Activated naive CD4-positive, alpha-beta T cell treated with anti-CD3 and anti-CD28 coated beads, Interleukin-2, amount 10 ng/mL, durations not matched to agents 7 days and 5 days (primary cell): ENCODE measurements at regions not wholly inside any gene's neighbourhood (a gene's known extent, or its start where the extent isn't known, plus 50 kb on each side); places are given as distances from the start of the nearest gene placed in this dataset.

Source experiments
- CTCF ChIA-PET: fragments of 350-600 bp; sonication (Branson Sonifier 250); formaldehyde crosslinking; loops from one replicate; lab custom pipeline; 2021; ENCODE audit warnings: antibody characterized with exemption; lab: Charles Lee
- DNase-seq: peaks from one replicate; pipeline ENCODE4 v3.0.0-alpha.2; 2020
- H3K27ac Mint-ChIP-seq: one replicate; pipeline ENCODE4 v1.8.0; 2021; ENCODE audit warnings: mild to moderate bottlenecking, moderate library complexity, mixed read lengths
- H3K27me3 Mint-ChIP-seq: one replicate; pipeline ENCODE4 v1.8.0; 2021; ENCODE audit warnings: mild to moderate bottlenecking, mixed read lengths
- H3K36me3 Mint-ChIP-seq: one replicate; pipeline ENCODE4 v1.8.0; 2021; ENCODE audit warnings: mixed read lengths
- H3K4me1 Mint-ChIP-seq: one replicate; pipeline ENCODE4 v1.8.0; 2021; ENCODE audit warnings: mixed read lengths
- H3K4me3 Mint-ChIP-seq: one replicate; pipeline ENCODE4 v1.8.0; 2021; ENCODE audit warnings: mild to moderate bottlenecking, moderate library complexity, mixed read lengths
- H3K9me3 Mint-ChIP-seq: one replicate; pipeline ENCODE4 v1.8.0; 2021; ENCODE audit warnings: mixed read lengths

- H3K4me1 Mint-ChIP-seq = no peaks in the 10 kb centered on the region
- H3K36me3 Mint-ChIP-seq = no peaks in the 10 kb centered on the region
- H3K9me3 Mint-ChIP-seq = no peaks in the 10 kb centered on the region
- H3K4me3 Mint-ChIP-seq = no peak overlapping the region
- CTCF ChIA-PET = no interaction called here
- no peak for DNase-seq
- H3K27ac Mint-ChIP-seq = no peak overlapping the region
- H3K27me3 Mint-ChIP-seq = no peaks in the 10 kb centered on the region
These were observed 949.4 kb upstream of the POT1 start for GRCh38 chr7:125878988-125879387.

GRCh38 chr7:125878235-125878956 lies 948.8 kb upstream of the POT1 start:
- H3K4me3 Mint-ChIP-seq = no peak overlapping the region
- no peaks in the 10 kb centered on the region for H3K4me1 Mint-ChIP-seq
- DNase-seq = no peak
- no peaks in the 10 kb centered on the region for H3K36me3 Mint-ChIP-seq
- no peak overlapping the region for H3K27ac Mint-ChIP-seq
- H3K9me3 Mint-ChIP-seq = no peaks in the 10 kb centered on the region
- CTCF ChIA-PET = no interaction called here
- no peaks in the 10 kb centered on the region for H3K27me3 Mint-ChIP-seq

- Mint-ChIP-seq H3K9me3 (no peaks in the 10 kb centered on the region), H3K27ac (no peak overlapping the region), H3K4me3 (no peak overlapping the region), H3K4me1 (no peaks in the 10 kb centered on the region), H3K36me3 (no peaks in the 10 kb centered on the region), H3K27me3 (no peaks in the 10 kb centered on the region)
- DNase-seq = no peak
- CTCF ChIA-PET = no interaction called here
These were observed 947.6 kb upstream of the POT1 start for GRCh38 chr7:125877246-125877645.

GRCh38 chr7:125876431-125876830 lies 946.8 kb upstream of the POT1 start:
- H3K4me1 Mint-ChIP-seq = no peaks in the 10 kb centered on the region
- DNase-seq = no peak
- no peak overlapping the region for H3K4me3 Mint-ChIP-seq
- CTCF ChIA-PET = no interaction called here
- no peak overlapping the region for H3K27ac Mint-ChIP-seq
- no peaks in the 10 kb centered on the region for H3K27me3 Mint-ChIP-seq
- H3K9me3 Mint-ChIP-seq = no peaks in the 10 kb centered on the region
- no peaks in the 10 kb centered on the region for H3K36me3 Mint-ChIP-seq

GRCh38 chr7:125871431-125871830 lies 941.8 kb upstream of the POT1 start:
- no peak for DNase-seq
- CTCF ChIA-PET = no interaction called here
- Mint-ChIP-seq H3K27ac (no peak overlapping the region), H3K9me3 (peaks cover 2% of the 10 kb centered on the region), H3K27me3 (no peaks in the 10 kb centered on the region), H3K4me3 (no peak overlapping the region), H3K4me1 (no peaks in the 10 kb centered on the region), H3K36me3 (no peaks in the 10 kb centered on the region)

- Mint-ChIP-seq H3K27ac (no peak overlapping the region), H3K4me1 (no peaks in the 10 kb centered on the region), H3K4me3 (no peak overlapping the region), H3K27me3 (no peaks in the 10 kb centered on the region), H3K9me3 (peaks cover 13% of the 10 kb centered on the region), H3K36me3 (no peaks in the 10 kb centered on the region)
- DNase-seq = no peak
- CTCF ChIA-PET = no interaction called here
These were observed 928.0 kb upstream of the POT1 start for GRCh38 chr7:125857606-125858005.

GRCh38 chr7:125848157-125848556 lies 918.5 kb upstream of the POT1 start:
- DNase-seq = no peak
- Mint-ChIP-seq H3K9me3 (peaks cover 17% of the 10 kb centered on the region), H3K4me3 (no peak overlapping the region), H3K27ac (no peak overlapping the region), H3K27me3 (no peaks in the 10 kb centered on the region), H3K4me1 (no peaks in the 10 kb centered on the region), H3K36me3 (no peaks in the 10 kb centered on the region)
- CTCF ChIA-PET = no interaction called here

GRCh38 chr7:125847692-125848091 lies 918.1 kb upstream of the POT1 start:
- Mint-ChIP-seq H3K36me3 (no peaks in the 10 kb centered on the region), H3K4me3 (no peak overlapping the region), H3K27ac (no peak overlapping the region), H3K27me3 (no peaks in the 10 kb centered on the region), H3K9me3 (peaks cover 17% of the 10 kb centered on the region), H3K4me1 (no peaks in the 10 kb centered on the region)
- CTCF ChIA-PET = no interaction called here
- DNase-seq = no peak

GRCh38 chr7:125847055-125847454 lies 917.4 kb upstream of the POT1 start:
- Mint-ChIP-seq H3K9me3 (peaks cover 13% of the 10 kb centered on the region), H3K4me3 (no peak overlapping the region), H3K36me3 (no peaks in the 10 kb centered on the region), H3K4me1 (no peaks in the 10 kb centered on the region), H3K27ac (no peak overlapping the region), H3K27me3 (no peaks in the 10 kb centered on the region)
- DNase-seq = no peak
- CTCF ChIA-PET = no interaction called here

GRCh38 chr7:125845686-125846085 lies 916.1 kb upstream of the POT1 start:
- H3K27me3 Mint-ChIP-seq = no peaks in the 10 kb centered on the region
- H3K4me3 Mint-ChIP-seq = no peak overlapping the region
- no peak overlapping the region for H3K27ac Mint-ChIP-seq
- H3K9me3 Mint-ChIP-seq = peaks cover 13% of the 10 kb centered on the region
- H3K36me3 Mint-ChIP-seq = no peaks in the 10 kb centered on the region
- H3K4me1 Mint-ChIP-seq = no peaks in the 10 kb centered on the region
- DNase-seq = no peak
- CTCF ChIA-PET = no interaction called here

- CTCF ChIA-PET = no interaction called here
- Mint-ChIP-seq H3K27me3 (no peaks in the 10 kb centered on the region), H3K9me3 (peaks cover 23% of the 10 kb centered on the region), H3K36me3 (no peaks in the 10 kb centered on the region), H3K4me1 (no peaks in the 10 kb centered on the region), H3K27ac (no peak overlapping the region), H3K4me3 (no peak overlapping the region)
- no peak for DNase-seq
These were observed 904.8 kb upstream of the POT1 start for GRCh38 chr7:125834421-125834820.

- Mint-ChIP-seq H3K9me3 (peaks cover 25% of the 10 kb centered on the region), H3K4me3 (no peak overlapping the region), H3K27ac (no peak overlapping the region), H3K27me3 (no peaks in the 10 kb centered on the region), H3K36me3 (no peaks in the 10 kb centered on the region), H3K4me1 (no peaks in the 10 kb centered on the region)
- no peak for DNase-seq
- CTCF ChIA-PET = no interaction called here
These were observed 904.2 kb upstream of the POT1 start for GRCh38 chr7:125833839-125834238.

GRCh38 chr7:125830743-125831142 lies 901.1 kb upstream of the POT1 start:
- DNase-seq = no peak
- no peaks in the 10 kb centered on the region for H3K27me3 Mint-ChIP-seq
- H3K36me3 Mint-ChIP-seq = no peaks in the 10 kb centered on the region
- H3K4me3 Mint-ChIP-seq = no peak overlapping the region
- CTCF ChIA-PET = no interaction called here
- no peaks in the 10 kb centered on the region for H3K4me1 Mint-ChIP-seq
- no peak overlapping the region for H3K27ac Mint-ChIP-seq
- peaks cover 32% of the 10 kb centered on the region for H3K9me3 Mint-ChIP-seq

GRCh38 chr7:125828153-125828700 lies 898.6 kb upstream of the POT1 start:
- Mint-ChIP-seq H3K9me3 (peaks cover 26% of the 10 kb centered on the region), H3K4me1 (no peaks in the 10 kb centered on the region), H3K27ac (no peak overlapping the region), H3K27me3 (no peaks in the 10 kb centered on the region), H3K4me3 (no peak overlapping the region), H3K36me3 (no peaks in the 10 kb centered on the region)
- CTCF ChIA-PET = no interaction called here
- DNase-seq = no peak

- Mint-ChIP-seq H3K27me3 (no peaks in the 10 kb centered on the region), H3K4me1 (no peaks in the 10 kb centered on the region), H3K27ac (no peak overlapping the region), H3K4me3 (no peak overlapping the region), H3K9me3 (peaks cover 7% of the 10 kb centered on the region), H3K36me3 (no peaks in the 10 kb centered on the region)
- no peak for DNase-seq
- CTCF ChIA-PET = no interaction called here
These were observed 893.9 kb upstream of the POT1 start for GRCh38 chr7:125823538-125823937.
